H1 (cell line): ENCODE measurements at regions not wholly inside any gene's neighbourhood (a gene's known extent, or its start where the extent isn't known, plus 50 kb on each side); places are given as distances from the start of the nearest gene placed in this dataset.

ENCODE experiments used
- CTCF ChIA-PET: fragments of 300-600 bp; sonication (Branson Sonifier 250); formaldehyde crosslinking; loops from one replicate; lab custom pipeline; 2021; ENCODE audit not compliant: partially characterized antibody; lab: Charles Lee
- POLR2A ChIA-PET: fragments of 300-600 bp; sonication (Branson Sonifier 250); formaldehyde crosslinking; loops from one replicate; lab custom pipeline; 2021; ENCODE audit warnings: inconsistent platforms; ENCODE audit not compliant: partially characterized antibody; lab: Charles Lee
- DNase-seq, 2 experiments: peaks; one replicate each; pipeline versions ENCODE4 v3.0.0 to v3.0.0-alpha.2; 2010 to 2022; ENCODE audit warnings: low spot score in 2 of 2, low read depth in 1 of 2, mixed read lengths in 1 of 2
- FAIRE-seq: peaks from 2 replicates; lab custom pipeline; 2011; peaks lifted over from hg19 to GRCh38; lab: Jason Lieb, UNC
- H2AFZ ChIP-seq: 2 replicates; pipeline ENCODE4 v1.8.1; 2012; ENCODE audit warnings: low read length, inconsistent platforms
- H2AK5ac ChIP-seq: 2 replicates; pipeline ENCODE4 v1.6.1; 2013; ENCODE audit warnings: low read depth, low read length
- H2BK120ac ChIP-seq: replicated peaks from 2 replicates; pipeline ENCODE3; 2013; ENCODE audit warnings: low read depth, low read length, inconsistent platforms
- H2BK12ac ChIP-seq: 2 replicates; pipeline ENCODE4 v1.6.1; 2013; ENCODE audit warnings: low read depth, low read length
- H2BK15ac ChIP-seq: 2 replicates; pipeline ENCODE4 v1.6.1; 2013; ENCODE audit warnings: low read length
- H2BK20ac ChIP-seq: 2 replicates; pipeline ENCODE4 v1.6.1; 2013; ENCODE audit warnings: low read length
- H2BK5ac ChIP-seq: 2 replicates; pipeline ENCODE4 v1.6.1; 2013; ENCODE audit warnings: low read depth, low read length
- H3K14ac ChIP-seq: 2 replicates; pipeline ENCODE4 v1.6.1; 2013; ENCODE audit warnings: inconsistent platforms; ENCODE audit not compliant: insufficient read length
- H3K18ac ChIP-seq: 2 replicates; pipeline ENCODE4 v1.6.1; 2013; ENCODE audit warnings: low read length; ENCODE audit errors: extremely low read depth
- H3K23ac ChIP-seq: 2 replicates; pipeline ENCODE4 v1.6.1; 2013; ENCODE audit warnings: inconsistent platforms; ENCODE audit not compliant: insufficient read length
- H3K23me2 ChIP-seq: 2 replicates; pipeline ENCODE4 v1.6.1; 2013; ENCODE audit warnings: low read depth, low read length
- H3K27ac ChIP-seq: 2 replicates; pipeline ENCODE4 v1.6.1; 2011; ENCODE audit warnings: low read depth, low read length, inconsistent platforms
- H3K27me3 ChIP-seq, 4 experiments: replicated peaks in 1 of 4; 1 replicate in 1 of 4; 2 replicates in 3 of 4; pipeline versions ENCODE4 v1.6.1 to v1.8.1; 2011 to 2013; ENCODE audit warnings: low read length in 3 of 4, mild to moderate bottlenecking in 3 of 4, inconsistent platforms in 2 of 4, mixed read lengths in 2 of 4, moderate library complexity in 1 of 4; ENCODE audit not compliant: control insufficient read depth in 3 of 4, insufficient read depth in 3 of 4; ENCODE audit errors: extremely low read depth in 1 of 4
- H3K36me3 ChIP-seq, 4 experiments: 2 replicates each; pipeline versions ENCODE4 v1.6.1 to v1.8.1; 2011 to 2013; ENCODE audit warnings: mild to moderate bottlenecking in 4 of 4, low read length in 3 of 4, moderate library complexity in 2 of 4, control low read depth in 1 of 4, inconsistent platforms in 1 of 4; ENCODE audit not compliant: insufficient read depth in 4 of 4, control insufficient read depth in 2 of 4
- H3K4ac ChIP-seq: replicated peaks from 2 replicates; pipeline ENCODE3; 2013; ENCODE audit warnings: low read length, low read depth, mixed read lengths, inconsistent platforms; ENCODE audit not compliant: insufficient read length
- H3K4me1 ChIP-seq, 4 experiments: replicated peaks in 1 of 4; 1 replicate in 1 of 4; 2 replicates in 3 of 4; pipeline versions ENCODE4 v1.6.1 to v1.8.1; 2011 to 2013; ENCODE audit warnings: low read length in 3 of 4, inconsistent platforms in 2 of 4, mixed read lengths in 1 of 4; ENCODE audit not compliant: insufficient read depth in 4 of 4, control insufficient read depth in 3 of 4
- H3K4me2 ChIP-seq, 2 experiments: 2 replicates each; pipeline versions ENCODE4 v1.6.1 to v1.8.1; 2011 to 2013; ENCODE audit warnings: low read depth in 2 of 2, low read length in 2 of 2, control low read depth in 1 of 2, inconsistent platforms in 1 of 2, mild to moderate bottlenecking in 1 of 2; ENCODE audit not compliant: insufficient read depth in 1 of 2
- H3K4me3 ChIP-seq, 4 experiments: fragments of 200-600, 300-600 bp in 1 of 4; sonication (generic), shearing (Covaris generic), sonication (Bioruptor Twin) in 1 of 4; 2 replicates each; pipeline versions ENCODE4 v1.5.1 to v1.8.1; 2011 to 2016; ENCODE audit warnings: low read length in 4 of 4, low read depth in 3 of 4, control low read depth in 2 of 4, inconsistent platforms in 2 of 4, mild to moderate bottlenecking in 2 of 4, mixed read lengths in 1 of 4, moderate library complexity in 1 of 4; ENCODE audit not compliant: insufficient read depth in 2 of 4; ENCODE audit errors: extremely low read depth in 1 of 4
- H3K56ac ChIP-seq: replicated peaks from 2 replicates; pipeline ENCODE3; 2013; ENCODE audit warnings: low read depth, mild to moderate bottlenecking, mixed read lengths, low read length, inconsistent platforms; ENCODE audit not compliant: insufficient read length
- H3K79me1 ChIP-seq: 2 replicates; pipeline ENCODE4 v1.6.1; 2013; ENCODE audit warnings: low read depth, low read length, control low read depth
- H3K79me2 ChIP-seq, 2 experiments: 2 replicates each; pipeline versions ENCODE4 v1.6.1 to v1.8.1; 2012 to 2013; ENCODE audit warnings: low read length in 2 of 2, mild to moderate bottlenecking in 2 of 2, inconsistent platforms in 1 of 2; ENCODE audit not compliant: insufficient read depth in 2 of 2, control insufficient read depth in 1 of 2
- H3K9ac ChIP-seq, 4 experiments: replicated peaks in 1 of 4; 1 replicate in 1 of 4; 2 replicates in 3 of 4; pipeline versions ENCODE4 v1.6.1 to v1.8.1; 2011 to 2013; ENCODE audit warnings: low read depth in 3 of 4, low read length in 3 of 4, control low read depth in 2 of 4, mild to moderate bottlenecking in 2 of 4, moderate library complexity in 2 of 4, inconsistent platforms in 1 of 4; ENCODE audit errors: extremely low read depth in 1 of 4
- H3K9me3 ChIP-seq, 2 experiments: 2 replicates each; pipeline versions ENCODE4 v1.6.1 to v1.8.1; 2012 to 2013; ENCODE audit warnings: mild to moderate bottlenecking in 2 of 2, moderate library complexity in 2 of 2, control low read depth in 1 of 2, inconsistent platforms in 1 of 2, low read depth in 1 of 2, low read length in 1 of 2, mixed read lengths in 1 of 2; ENCODE audit not compliant: insufficient read depth in 2 of 2
- H4K20me1 ChIP-seq, 2 experiments: replicated peaks in 1 of 2; 2 replicates each; pipeline versions ENCODE3 to v1.8.1; 2011 to 2013; ENCODE audit warnings: inconsistent platforms in 2 of 2, low read length in 2 of 2, mild to moderate bottlenecking in 1 of 2; ENCODE audit not compliant: insufficient read depth in 2 of 2, control insufficient read depth in 1 of 2
- H4K5ac ChIP-seq: 2 replicates; pipeline ENCODE4 v1.6.1; 2013; ENCODE audit warnings: low read length, low read depth, mixed read lengths, inconsistent platforms; ENCODE audit not compliant: insufficient read length
- H4K8ac ChIP-seq: 2 replicates; pipeline ENCODE4 v1.8.0; 2013; ENCODE audit warnings: mild to moderate bottlenecking, moderate library complexity, low read length, inconsistent platforms; ENCODE audit not compliant: insufficient read depth; ENCODE audit errors: extremely low read depth
- H4K91ac ChIP-seq: replicated peaks from 2 replicates; pipeline ENCODE3; 2013; ENCODE audit warnings: low read length, mixed read lengths, inconsistent platforms; ENCODE audit not compliant: insufficient read length
- ATF3 ChIP-seq: IDR thresholded peaks from 2 replicates; pipeline ENCODE4 v1.6.1; 2011; ENCODE audit warnings: low read depth, mild to moderate bottlenecking, low read length; ENCODE audit not compliant: insufficient read depth
- JUN ChIP-seq: IDR thresholded peaks from 2 replicates; pipeline ENCODE4 v1.6.1; 2011; ENCODE audit warnings: low read depth, mild to moderate bottlenecking, improper control_type of control experiment, low read length
- KDM5A ChIP-seq: fragments of 200-600 bp; IDR thresholded peaks from 2 replicates; pipeline ENCODE4 v1.7.1; 2012; ENCODE audit warnings: mild to moderate bottlenecking, low read length, inconsistent platforms, mixed read lengths
- RAD21 ChIP-seq, 2 experiments: IDR thresholded peaks in 1 of 2; conservative IDR thresholded peaks in 1 of 2; 2 replicates each; pipeline ENCODE4 v1.6.1; 2011; ENCODE audit warnings: low read depth in 2 of 2, low read length in 2 of 2, improper control_type of control experiment in 1 of 2, inconsistent platforms in 1 of 2, mild to moderate bottlenecking in 1 of 2, moderate library complexity in 1 of 2
- SAP30 ChIP-seq: fragments of 300-600 bp; sonication (generic); IDR thresholded peaks from 2 replicates; pipeline ENCODE4 v1.7.1; 2012; ENCODE audit warnings: low read length, moderate library complexity, mild to moderate bottlenecking, inconsistent platforms; ENCODE audit not compliant: insufficient read depth, insufficient replicate concordance
- SIX5 ChIP-seq: IDR thresholded peaks from 2 replicates; pipeline ENCODE4 v1.6.1; 2011; ENCODE audit warnings: mild to moderate bottlenecking, low read depth, low read length
- SP2 ChIP-seq: IDR thresholded peaks from 2 replicates; pipeline ENCODE4 v1.6.1; 2012; ENCODE audit warnings: mild to moderate bottlenecking, low read length, inconsistent platforms
- SUZ12 ChIP-seq: fragments of 200-600 bp; sonication (generic); IDR thresholded peaks from 2 replicates; pipeline ENCODE4 v1.6.1; 2012; ENCODE audit warnings: mild to moderate bottlenecking, inconsistent platforms, low read length, moderate library complexity, mixed read lengths
- WGBS, 2 experiments: shearing (Covaris generic) in 1 of 2; methylation state at CpG; one replicate each; pipeline versions ENCODE4 v1.1.6 to v1.1.7; 2013 to 2015; ENCODE audit warnings: low lambda C conversion rate in 2 of 2, mixed read lengths in 2 of 2, inconsistent platforms in 1 of 2, low coverage in 1 of 2, missing lambda C conversion rate in 1 of 2; ENCODE audit not compliant: insufficient replicate concordance in 2 of 2, insufficient coverage in 1 of 2, insufficient read length in 1 of 2; ENCODE audit errors: extremely low coverage in 1 of 2, missing lambda C conversion rate in 1 of 2; 5-methylcytosine and 5-hydroxymethylcytosine counted together

- WGBS, 2 experiments, result 91% methylated on average over 11 of the region's 11 CpGs; no CpG with 5 or more reads in 1 of the 2 experiments
- Histone ChIP-seq H4K91ac (no peak overlapping the region), H3K79me2 (no peaks in the 10 kb centered on the region), H3K4me3 (no peak overlapping the region), H3K27me3 (no peaks in the 10 kb centered on the region), H2BK120ac (no peak overlapping the region), H3K23me2 (no peaks in the 10 kb centered on the region), H3K56ac (no peak overlapping the region), H4K20me1 (no peaks in the 10 kb centered on the region), H4K5ac (no peak overlapping the region), H3K14ac (no peak overlapping the region), H2AK5ac (no peak overlapping the region), H3K9ac (no peak overlapping the region), H2BK20ac (no peak overlapping the region), H3K27ac (no peak overlapping the region), H3K4me2 (no peak overlapping the region), H3K23ac (no peak overlapping the region), H3K36me3 (no peaks in the 10 kb centered on the region), H3K18ac (no peak overlapping the region), H2BK5ac (no peak overlapping the region), H3K4me1 (peaks cover 0 to 5% (median 0%) of the 10 kb centered on the region in 4 experiments; a peak in 1 of 7 replicates), H3K9me3 (0 out of 4 replicates have a peak, but pooled peaks cover 0 to 4% of the 10 kb centered on the region in 2 experiments), H4K8ac (no peak overlapping the region), H2BK12ac (no peak overlapping the region), H3K4ac (no peak overlapping the region), H3K79me1 (no peaks in the 10 kb centered on the region), H2AFZ (no peak overlapping the region), H2BK15ac (no peak overlapping the region)
- DNase-seq (no peak), FAIRE-seq (no peak)
- CTCF ChIA-PET, result interaction anchor here (0.9 to 2.5 kb wide), 6 partner anchors 10 to 122 kb away, joined by 3 to 12 read pairs (median 4); no protein-coding TSS in a partner anchor
- POLR2A ChIA-PET, result interaction anchor here (1.3 kb wide), 1 partner anchor 21 kb away, joined by 3 read pairs; no protein-coding TSS in a partner anchor
- TF ChIP-seq ATF3 (no peak), SIX5 (no peak), RAD21 (IDR thresholded peaks at IDR 0.05 in 1 of 2, conservative IDR thresholded peaks at IDR 0.05 in 1 of 2; ENCODE audit: low read depth in 2 of 2, low read length in 2 of 2) (peak in 1 of 2 experiments; percentile 7; a peak in 1 of 4 replicates), SUZ12 (no peak), JUN (no peak), KDM5A (no peak), SAP30 (no peak), SP2 (no peak)
Measured at GRCh38 chr11:116657842-116658825, 114.7 kb downstream of the BUD13 start.
